Endothelial cell of umbilical vein (primary cell): ENCODE measurements at regions not wholly inside any gene's neighbourhood (a gene's known extent, or its start where the extent isn't known, plus 50 kb on each side); places are given as distances from the start of the nearest gene placed in this dataset.

Experiments
- BruUV-seq: library from RNA; stranded (reverse); fragments of 400-500 nt; replicated peaks from 2 replicates; lab custom pipeline; 2021; lab: Mats Ljungman, UMichigan
- CTCF ChIA-PET: fragments of 300-600, 350-600 bp; sonication (Branson Sonifier 250); formaldehyde crosslinking; loops from one replicate; lab custom pipeline; 2021; ENCODE audit warnings: antibody characterized with exemption, inconsistent platforms; lab: Charles Lee
- POLR2A ChIA-PET: fragments of 300-600, 350-600 bp; sonication (Branson Sonifier 250); formaldehyde crosslinking; loops from one replicate; lab custom pipeline; 2021; ENCODE audit warnings: antibody characterized with exemption, inconsistent platforms; lab: Charles Lee
- DNase-seq: peaks from one replicate; pipeline ENCODE4 v3.0.0-alpha.2; 2011; ENCODE audit warnings: low read depth, low spot score
- FAIRE-seq: peaks from 2 replicates; lab custom pipeline; 2011; peaks lifted over from hg19 to GRCh38; lab: Jason Lieb, UNC
- H2AFZ ChIP-seq: 2 replicates; pipeline ENCODE4 v1.6.0; 2012; ENCODE audit warnings: low read depth, low read length, control low read depth, inconsistent platforms
- H3K27ac ChIP-seq: 2 replicates; pipeline ENCODE4 v1.5.1; 2011; ENCODE audit warnings: low read depth, mild to moderate bottlenecking, control low read depth, low read length, moderate library complexity; ENCODE audit not compliant: insufficient read depth
- H3K27me3 ChIP-seq, 2 experiments: 2 replicates each; pipeline versions ENCODE4 v1.6.0 to v1.6.1; 2011; ENCODE audit warnings: low read length in 2 of 2, mixed read lengths in 1 of 2; ENCODE audit not compliant: control insufficient read depth in 2 of 2, insufficient read depth in 2 of 2
- H3K36me3 ChIP-seq, 2 experiments: 2 replicates in 1 of 2; 3 replicates in 1 of 2; pipeline ENCODE4 v1.5.1; 2011; ENCODE audit warnings: low read length in 2 of 2, mild to moderate bottlenecking in 1 of 2, moderate library complexity in 1 of 2; ENCODE audit not compliant: control insufficient read depth in 2 of 2, insufficient read depth in 2 of 2; ENCODE audit errors: extremely low read depth in 1 of 2
- H3K4me1 ChIP-seq: 3 replicates; pipeline ENCODE4 v1.5.1; 2011; ENCODE audit warnings: mild to moderate bottlenecking, low read length; ENCODE audit not compliant: control insufficient read depth, insufficient read depth; ENCODE audit errors: extremely low read depth
- H3K4me2 ChIP-seq: 2 replicates; pipeline ENCODE4 v1.6.1; 2011; ENCODE audit warnings: low read length, control low read depth, mixed read lengths; ENCODE audit not compliant: insufficient read depth
- H3K4me3 ChIP-seq, 3 experiments: fragments of 200-600 bp in 1 of 3; sonication (generic), shearing (Covaris generic) in 1 of 3; replicated peaks in 1 of 3; 2 replicates each; pipeline ENCODE4 v1.5.1; 2011 to 2016; ENCODE audit warnings: control low read depth in 3 of 3, low read length in 3 of 3, mild to moderate bottlenecking in 2 of 3, inconsistent platforms in 1 of 3, low read depth in 1 of 3, moderate library complexity in 1 of 3; ENCODE audit not compliant: insufficient read depth in 1 of 3
- H3K79me2 ChIP-seq: 2 replicates; pipeline ENCODE4 v1.6.0; 2012; ENCODE audit warnings: low read length, inconsistent platforms; ENCODE audit not compliant: control insufficient read depth, insufficient read depth
- H3K9ac ChIP-seq: replicated peaks from 2 replicates; pipeline ENCODE3; 2011; ENCODE audit warnings: low read length, control low read depth; ENCODE audit not compliant: insufficient read depth; ENCODE audit errors: extremely low read depth
- H3K9me1 ChIP-seq: replicated peaks from 3 replicates; pipeline ENCODE4 v1.6.0; 2011; ENCODE audit warnings: mild to moderate bottlenecking, low read length; ENCODE audit not compliant: control insufficient read depth, insufficient read depth; ENCODE audit errors: extremely low read depth
- H3K9me3 ChIP-seq: replicated peaks from 2 replicates; pipeline ENCODE4 v1.5.1; 2012; ENCODE audit warnings: low read length, inconsistent platforms; ENCODE audit not compliant: control insufficient read depth, insufficient read depth
- H4K20me1 ChIP-seq: replicated peaks from 2 replicates; pipeline ENCODE3; 2011; ENCODE audit warnings: mild to moderate bottlenecking, low read length; ENCODE audit not compliant: control insufficient read depth, insufficient read depth; ENCODE audit errors: extremely low read depth
- EZH2 ChIP-seq: IDR thresholded peaks from 2 replicates; pipeline ENCODE4 v1.6.1; 2012; ENCODE audit warnings: borderline replicate concordance, low read depth, mild to moderate bottlenecking, moderate library complexity, low read length, inconsistent platforms; ENCODE audit not compliant: severe bottlenecking
- FOS ChIP-seq: IDR thresholded peaks from 2 replicates; pipeline ENCODE4 v1.6.1; 2011; ENCODE audit warnings: mild to moderate bottlenecking, low read length, moderate library complexity, borderline replicate concordance; ENCODE audit not compliant: insufficient read depth
- GATA2 ChIP-seq: IDR thresholded peaks from 2 replicates; pipeline ENCODE4 v1.7.0; 2011; ENCODE audit warnings: low read depth, mild to moderate bottlenecking, moderate library complexity, mixed read lengths, low read length; ENCODE audit not compliant: insufficient read length, insufficient read depth
- JUN ChIP-seq: IDR thresholded peaks from 2 replicates; pipeline ENCODE4 v1.6.1; 2011; ENCODE audit warnings: borderline replicate concordance, low read depth; ENCODE audit not compliant: insufficient read length, insufficient read depth
- MYC ChIP-seq: IDR thresholded peaks from one replicate; pipeline ENCODE4 v1.6.1; 2011; ENCODE audit warnings: mild to moderate bottlenecking, low read depth, low read length
- POLR2A ChIP-seq: IDR thresholded peaks from 2 replicates; pipeline ENCODE4 v1.6.1; 2012; ENCODE audit warnings: low read depth, mild to moderate bottlenecking, control low read depth, low read length
- POLR2AphosphoS5 ChIP-seq: IDR thresholded peaks from 2 replicates; pipeline ENCODE4 v1.6.1; 2012; ENCODE audit warnings: low read depth, mild to moderate bottlenecking, control low read depth, low read length, moderate library complexity; ENCODE audit not compliant: insufficient read depth
- dilution Hi-C: fragments of 300-500 bp; cut with MboI; formaldehyde crosslinking; loops from one replicate; pipeline ENCODE4 v1.15.0; 2019; ENCODE audit warnings: low sequenced_read_pairs; ENCODE audit not compliant: extremely low pct_ligation_motif_present
- intact Hi-C: fragments of 100-400 bp; cut with micrococcal nuclease; formaldehyde crosslinking; loops from one replicate; pipeline ENCODE4 v1.10.0; 2022
- TF ChIP-seq, protein P1 (sequence below): IDR thresholded peaks from 2 replicates; pipeline ENCODE4 v1.6.1; 2011; ENCODE audit not compliant: insufficient read depth, insufficient read length
- TF ChIP-seq, protein P2 (sequence below), 2 donors: IDR thresholded peaks; 1 replicate in 1 of 2; 2 replicates in 1 of 2; pipeline ENCODE4 v1.5.1; 2011; ENCODE audit warnings: low read length in 2 of 2, mild to moderate bottlenecking in 2 of 2, moderate library complexity in 2 of 2, control low read depth in 1 of 2, inconsistent platforms in 1 of 2, low read depth in 1 of 2; ENCODE audit not compliant: insufficient read depth in 1 of 2; ENCODE audit errors: extremely low read depth in 1 of 2

DNA sequence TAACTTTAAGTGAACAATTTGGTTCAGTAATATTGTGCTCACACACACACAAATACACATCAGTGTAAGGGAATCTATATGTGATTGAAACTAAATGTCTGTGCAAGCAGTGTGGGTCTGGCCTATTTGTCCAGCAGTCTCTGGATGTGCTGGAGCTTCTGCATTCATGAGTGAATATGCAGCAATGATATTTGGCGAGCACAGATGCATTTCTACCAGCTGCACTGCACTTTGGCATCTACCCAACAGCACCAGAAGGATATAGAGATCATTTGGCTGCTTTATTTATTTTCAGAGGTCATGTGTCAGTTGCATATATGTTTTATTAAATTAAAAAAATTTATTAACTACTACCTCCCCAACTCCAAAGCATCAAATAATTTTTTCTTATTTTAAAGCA lies 613.4 kb upstream of the NR3C2 start:
- no peaks in the 10 kb centered on the region for H3K9me1 ChIP-seq
- no peaks in the 10 kb centered on the region for H3K4me1 ChIP-seq
- H4K20me1 ChIP-seq, result no peaks in the 10 kb centered on the region
- POLR2A ChIA-PET, result no interaction called here
- H2AFZ ChIP-seq, result no peak overlapping the region
- dilution Hi-C loops, result no loop called here
- no peak overlapping the region for H3K4me3 ChIP-seq
- no peaks in the 10 kb centered on the region for H3K9me3 ChIP-seq
- FAIRE-seq (no peak), DNase-seq (no peak)
- no peak overlapping the region for H3K27ac ChIP-seq
- intact Hi-C loops, result no loop called here
- H3K9ac ChIP-seq, result no peak overlapping the region
- no peak for TF ChIP-seq FOS
- no peak for TF ChIP-seq JUN
- no peak for TF ChIP-seq POLR2AphosphoS5
- TF ChIP-seq, protein P1, sequence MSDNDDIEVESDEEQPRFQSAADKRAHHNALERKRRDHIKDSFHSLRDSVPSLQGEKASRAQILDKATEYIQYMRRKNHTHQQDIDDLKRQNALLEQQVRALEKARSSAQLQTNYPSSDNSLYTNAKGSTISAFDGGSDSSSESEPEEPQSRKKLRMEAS, result no peak
- no peak for TF ChIP-seq EZH2
- no peak for TF ChIP-seq MYC
- TF ChIP-seq POLR2A, result no peak
- TF ChIP-seq, protein P2, sequence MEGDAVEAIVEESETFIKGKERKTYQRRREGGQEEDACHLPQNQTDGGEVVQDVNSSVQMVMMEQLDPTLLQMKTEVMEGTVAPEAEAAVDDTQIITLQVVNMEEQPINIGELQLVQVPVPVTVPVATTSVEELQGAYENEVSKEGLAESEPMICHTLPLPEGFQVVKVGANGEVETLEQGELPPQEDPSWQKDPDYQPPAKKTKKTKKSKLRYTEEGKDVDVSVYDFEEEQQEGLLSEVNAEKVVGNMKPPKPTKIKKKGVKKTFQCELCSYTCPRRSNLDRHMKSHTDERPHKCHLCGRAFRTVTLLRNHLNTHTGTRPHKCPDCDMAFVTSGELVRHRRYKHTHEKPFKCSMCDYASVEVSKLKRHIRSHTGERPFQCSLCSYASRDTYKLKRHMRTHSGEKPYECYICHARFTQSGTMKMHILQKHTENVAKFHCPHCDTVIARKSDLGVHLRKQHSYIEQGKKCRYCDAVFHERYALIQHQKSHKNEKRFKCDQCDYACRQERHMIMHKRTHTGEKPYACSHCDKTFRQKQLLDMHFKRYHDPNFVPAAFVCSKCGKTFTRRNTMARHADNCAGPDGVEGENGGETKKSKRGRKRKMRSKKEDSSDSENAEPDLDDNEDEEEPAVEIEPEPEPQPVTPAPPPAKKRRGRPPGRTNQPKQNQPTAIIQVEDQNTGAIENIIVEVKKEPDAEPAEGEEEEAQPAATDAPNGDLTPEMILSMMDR (IDR thresholded peaks at IDR 0.05; ENCODE audit: extremely low read depth in 1 of 2, insufficient read depth in 1 of 2, low read depth in 1 of 2, low read length in 2 of 2), result no peak
- no peak for TF ChIP-seq GATA2
- CTCF ChIA-PET, result no interaction called here
- H3K36me3 ChIP-seq, result no peaks in the 10 kb centered on the region
- no peaks in the 10 kb centered on the region for H3K79me2 ChIP-seq
- H3K4me2 ChIP-seq, result no peak overlapping the region
- peaks cover 0 to 2% of the 10 kb centered on the region in 2 experiments for H3K27me3 ChIP-seq
- no TSS peak for BruUV-seq
